PC-9 (cell line): ENCODE measurements at regions not wholly inside any gene's neighbourhood (a gene's known extent, or its start where the extent isn't known, plus 50 kb on each side); places are given as distances from the start of the nearest gene placed in this dataset.

Experiments used
- EZH2 ChIP-seq: fragments of 200-600 bp; sonication (generic); IDR thresholded peaks from 2 replicates; pipeline ENCODE4 v1.8.0; 2017; ENCODE audit warnings: antibody characterized with exemption, low read depth
- TF ChIP-seq, protein P1 (sequence below): fragments of 200-600 bp; sonication (generic); conservative IDR thresholded peaks from 2 replicates; pipeline ENCODE4 v1.6.1; 2017; ENCODE audit warnings: mixed run types, antibody characterized with exemption, mild to moderate bottlenecking, moderate library complexity

DNA sequence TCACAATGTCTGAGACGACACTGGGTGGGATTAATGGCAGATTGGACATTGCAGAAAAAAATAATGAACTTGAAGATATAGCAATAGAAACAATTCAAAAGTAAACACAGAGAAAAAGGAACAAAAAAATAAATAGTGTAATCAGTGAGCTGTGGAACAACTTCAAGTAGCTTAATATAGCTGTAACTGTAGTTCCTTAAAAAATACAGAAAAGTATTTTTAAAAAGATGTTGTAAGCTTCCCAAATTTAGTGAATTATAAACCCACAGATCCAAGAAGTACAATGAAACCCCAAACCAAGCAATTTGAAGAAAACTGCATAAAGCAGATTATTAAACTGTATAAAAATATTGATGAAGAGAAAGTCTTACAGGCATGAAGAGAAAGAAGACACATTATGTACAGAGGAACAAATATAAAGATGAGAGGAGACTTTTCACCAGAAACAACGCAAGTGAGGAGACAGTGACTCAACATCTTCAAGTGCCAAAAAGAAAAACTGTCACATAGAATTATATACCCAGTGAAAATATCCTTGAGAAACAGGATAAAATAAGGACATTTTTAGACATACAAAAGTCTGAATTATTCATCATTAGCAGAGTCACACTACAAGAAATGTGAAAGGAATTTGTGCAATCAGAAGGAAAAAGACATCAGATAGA is 176.4 kb downstream of the NFKBIZ start:
- TF ChIP-seq, protein P1, sequence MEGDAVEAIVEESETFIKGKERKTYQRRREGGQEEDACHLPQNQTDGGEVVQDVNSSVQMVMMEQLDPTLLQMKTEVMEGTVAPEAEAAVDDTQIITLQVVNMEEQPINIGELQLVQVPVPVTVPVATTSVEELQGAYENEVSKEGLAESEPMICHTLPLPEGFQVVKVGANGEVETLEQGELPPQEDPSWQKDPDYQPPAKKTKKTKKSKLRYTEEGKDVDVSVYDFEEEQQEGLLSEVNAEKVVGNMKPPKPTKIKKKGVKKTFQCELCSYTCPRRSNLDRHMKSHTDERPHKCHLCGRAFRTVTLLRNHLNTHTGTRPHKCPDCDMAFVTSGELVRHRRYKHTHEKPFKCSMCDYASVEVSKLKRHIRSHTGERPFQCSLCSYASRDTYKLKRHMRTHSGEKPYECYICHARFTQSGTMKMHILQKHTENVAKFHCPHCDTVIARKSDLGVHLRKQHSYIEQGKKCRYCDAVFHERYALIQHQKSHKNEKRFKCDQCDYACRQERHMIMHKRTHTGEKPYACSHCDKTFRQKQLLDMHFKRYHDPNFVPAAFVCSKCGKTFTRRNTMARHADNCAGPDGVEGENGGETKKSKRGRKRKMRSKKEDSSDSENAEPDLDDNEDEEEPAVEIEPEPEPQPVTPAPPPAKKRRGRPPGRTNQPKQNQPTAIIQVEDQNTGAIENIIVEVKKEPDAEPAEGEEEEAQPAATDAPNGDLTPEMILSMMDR: no peak
- TF ChIP-seq EZH2: no peak
